HEK293 (cell line): ENCODE measurements at regions not wholly inside any gene's neighbourhood (a gene's known extent, or its start where the extent isn't known, plus 50 kb on each side); places are given as distances from the start of the nearest gene placed in this dataset.

Experiments
- CTCF ChIA-PET: fragments of 350-600 bp; formaldehyde crosslinking; extraction: SDS; loops from one replicate; lab custom pipeline; 2021; ENCODE audit warnings: antibody characterized with exemption; lab: Yijun Ruan, JAX
- POLR2A ChIA-PET: fragments of 300-600 bp; formaldehyde crosslinking; extraction: SDS; loops from one replicate; lab custom pipeline; 2020; ENCODE audit warnings: antibody characterized with exemption, inconsistent platforms; lab: Yijun Ruan, JAX
- H3K27ac ChIP-seq: fragments of 200-500 bp; sonication (Bioruptor generic); 2 replicates; pipeline ENCODE4 v1.5.1; 2014; ENCODE audit warnings: low read depth, low read length, control low read depth, inconsistent platforms; ENCODE audit errors: extremely low read depth
- H3K36me3 ChIP-seq, 2 experiments: fragments of 200-500 bp in 1 of 2; sonication (Bioruptor generic) in 1 of 2; 1 replicate in 1 of 2; 2 replicates in 1 of 2; pipeline ENCODE4 v1.5.1; 2014 to 2017; ENCODE audit warnings: inconsistent platforms in 2 of 2, low read length in 2 of 2; ENCODE audit not compliant: control insufficient read depth in 2 of 2, insufficient read depth in 1 of 2
- H3K4me1 ChIP-seq: fragments of 200-500 bp; sonication (Bioruptor generic); 2 replicates; pipeline ENCODE4 v1.5.1; 2014; ENCODE audit warnings: mild to moderate bottlenecking, low read length, inconsistent platforms; ENCODE audit not compliant: control insufficient read depth, insufficient read depth
- H3K4me3 ChIP-seq: 2 replicates; pipeline ENCODE4 v1.5.1; 2011; ENCODE audit warnings: low read depth, mild to moderate bottlenecking, control low read depth, low read length, moderate library complexity
- H3K9me3 ChIP-seq: fragments of 200-500 bp; sonication (Bioruptor generic); 2 replicates; pipeline ENCODE4 v1.5.1; 2014; ENCODE audit warnings: low read depth, low read length, inconsistent platforms; ENCODE audit not compliant: control insufficient read depth, insufficient read depth
- GLIS1 ChIP-seq: fragments of 450-650 bp; formaldehyde crosslinking; IDR thresholded peaks from 2 replicates; pipeline ENCODE4 v1.5.1; 2016; ENCODE audit warnings: missing biosample characterization, missing genetic modification characterization
- GLIS2 ChIP-seq: fragments of 450-650 bp; formaldehyde crosslinking; IDR thresholded peaks from 2 replicates; pipeline ENCODE4 v1.5.1; 2016; ENCODE audit warnings: missing biosample characterization, missing genetic modification characterization
- HOXC10 ChIP-seq: sonication (generic); formaldehyde crosslinking; IDR thresholded peaks from 2 replicates; pipeline ENCODE4 v1.8.1; 2023; ENCODE audit warnings: mild to moderate bottlenecking, missing genetic modification reagents
- KLF9 ChIP-seq: fragments of 450-650 bp; formaldehyde crosslinking; IDR thresholded peaks from 2 replicates; pipeline ENCODE4 v1.5.1; 2016; ENCODE audit warnings: missing biosample characterization, missing genetic modification characterization, low read depth
- MZF1 ChIP-seq: fragments of 450-650 bp; formaldehyde crosslinking; IDR thresholded peaks from 2 replicates; pipeline ENCODE4 v1.5.1; 2017; ENCODE audit warnings: missing biosample characterization, missing genetic modification characterization, borderline replicate concordance
- PRDM1 ChIP-seq: fragments of 450-650 bp; formaldehyde crosslinking; IDR thresholded peaks from 2 replicates; pipeline ENCODE4; 2016; ENCODE audit warnings: missing biosample characterization, missing genetic modification characterization
- SP3 ChIP-seq: fragments of 450-650 bp; formaldehyde crosslinking; IDR thresholded peaks from 2 replicates; pipeline ENCODE4 v1.5.1; 2016; ENCODE audit warnings: missing biosample characterization, missing genetic modification characterization
- TCF7L2 ChIP-seq: IDR thresholded peaks from 2 replicates; pipeline ENCODE4 v1.6.1; 2011; ENCODE audit warnings: low read depth, mild to moderate bottlenecking, inconsistent platforms, low read length, moderate library complexity, borderline replicate concordance
- ZBTB7A ChIP-seq: fragments of 450-650 bp; formaldehyde crosslinking; IDR thresholded peaks from 2 replicates; pipeline ENCODE4 v1.5.1; 2016; ENCODE audit warnings: low read depth, missing biosample characterization, missing genetic modification characterization
- ZFP69B ChIP-seq: fragments of 450-650 bp; formaldehyde crosslinking; IDR thresholded peaks from 2 replicates; pipeline ENCODE4 v1.5.1; 2016; ENCODE audit warnings: missing biosample characterization, missing genetic modification characterization
- ZIC2 ChIP-seq: fragments of 450-650 bp; formaldehyde crosslinking; IDR thresholded peaks from 2 replicates; pipeline ENCODE4 v1.5.1; 2016; ENCODE audit warnings: missing biosample characterization, missing genetic modification characterization
- ZNF169 ChIP-seq: fragments of 450-650 bp; formaldehyde crosslinking; IDR thresholded peaks from 2 replicates; pipeline ENCODE4 v1.5.1; 2016; ENCODE audit warnings: missing biosample characterization, missing genetic modification characterization
- ZNF248 ChIP-seq: fragments of 450-650 bp; formaldehyde crosslinking; IDR thresholded peaks from 2 replicates; pipeline ENCODE4 v1.5.1; 2017; ENCODE audit warnings: missing biosample characterization, missing genetic modification characterization
- ZNF311 ChIP-seq: fragments of 450-650 bp; formaldehyde crosslinking; IDR thresholded peaks from 2 replicates; pipeline ENCODE4 v1.5.1; 2017; ENCODE audit warnings: missing biosample characterization, missing genetic modification characterization, borderline replicate concordance
- ZNF366 ChIP-seq: fragments of 450-650 bp; formaldehyde crosslinking; conservative IDR thresholded peaks from 2 replicates; pipeline ENCODE4 v1.5.1; 2016; ENCODE audit warnings: missing biosample characterization, missing genetic modification characterization
- ZNF423 ChIP-seq: fragments of 450-650 bp; formaldehyde crosslinking; IDR thresholded peaks from 2 replicates; pipeline ENCODE4 v1.5.1; 2016; ENCODE audit warnings: missing biosample characterization, missing genetic modification characterization
- ZNF473 ChIP-seq: fragments of 450-650 bp; formaldehyde crosslinking; IDR thresholded peaks from 2 replicates; pipeline ENCODE4 v1.5.1; 2017; ENCODE audit warnings: missing biosample characterization, missing genetic modification characterization
- ZNF521 ChIP-seq: fragments of 450-650 bp; formaldehyde crosslinking; IDR thresholded peaks from 2 replicates; pipeline ENCODE4 v1.5.1; 2017; ENCODE audit warnings: missing biosample characterization, mild to moderate bottlenecking, missing genetic modification characterization
- ZNF544 ChIP-seq: fragments of 450-650 bp; formaldehyde crosslinking; IDR thresholded peaks from 2 replicates; pipeline ENCODE4 v1.5.0; 2017; ENCODE audit warnings: missing biosample characterization, missing genetic modification characterization
- ZNF561 ChIP-seq: fragments of 450-650 bp; IDR thresholded peaks from 2 replicates; pipeline ENCODE4 v1.5.1; 2018; ENCODE audit warnings: missing biosample characterization, missing genetic modification characterization, borderline replicate concordance
- ZNF600 ChIP-seq: fragments of 450-650 bp; formaldehyde crosslinking; IDR thresholded peaks from 2 replicates; pipeline ENCODE4 v1.5.1; 2016; ENCODE audit warnings: missing biosample characterization, missing genetic modification characterization
- ZNF626 ChIP-seq: fragments of 450-650 bp; sonication (Bioruptor Pico); formaldehyde crosslinking; IDR thresholded peaks from 2 replicates; pipeline ENCODE4 v1.5.1; 2018; ENCODE audit warnings: missing biosample characterization, missing genetic modification characterization, inconsistent platforms
- ZNF658 ChIP-seq: fragments of 450-650 bp; formaldehyde crosslinking; IDR thresholded peaks from 2 replicates; pipeline ENCODE4; 2016; ENCODE audit warnings: missing biosample characterization, missing genetic modification characterization
- ZNF677 ChIP-seq: fragments of 450-650 bp; IDR thresholded peaks from 2 replicates; pipeline ENCODE4 v1.5.0; 2018; ENCODE audit warnings: missing biosample characterization, mild to moderate bottlenecking, missing genetic modification characterization, moderate library complexity
- ZNF768 ChIP-seq: fragments of 450-650 bp; formaldehyde crosslinking; IDR thresholded peaks from 2 replicates; pipeline ENCODE4 v1.5.1; 2018; ENCODE audit warnings: missing biosample characterization, mild to moderate bottlenecking, missing genetic modification characterization
- ZSCAN30 ChIP-seq: fragments of 450-650 bp; IDR thresholded peaks from 2 replicates; pipeline ENCODE4 v1.5.1; 2018; ENCODE audit warnings: missing biosample characterization, mild to moderate bottlenecking, missing genetic modification characterization, moderate library complexity
- TF ChIP-seq, protein P1 (sequence below): fragments of 450-650 bp; formaldehyde crosslinking; IDR thresholded peaks from 2 replicates; pipeline ENCODE4 v1.5.1; 2016; ENCODE audit warnings: missing biosample characterization, missing genetic modification characterization
- TF ChIP-seq, protein P2 (sequence below): fragments of 450-650 bp; formaldehyde crosslinking; IDR thresholded peaks from 2 replicates; pipeline ENCODE4 v1.5.1; 2016; ENCODE audit warnings: missing biosample characterization, missing genetic modification characterization

DNA sequence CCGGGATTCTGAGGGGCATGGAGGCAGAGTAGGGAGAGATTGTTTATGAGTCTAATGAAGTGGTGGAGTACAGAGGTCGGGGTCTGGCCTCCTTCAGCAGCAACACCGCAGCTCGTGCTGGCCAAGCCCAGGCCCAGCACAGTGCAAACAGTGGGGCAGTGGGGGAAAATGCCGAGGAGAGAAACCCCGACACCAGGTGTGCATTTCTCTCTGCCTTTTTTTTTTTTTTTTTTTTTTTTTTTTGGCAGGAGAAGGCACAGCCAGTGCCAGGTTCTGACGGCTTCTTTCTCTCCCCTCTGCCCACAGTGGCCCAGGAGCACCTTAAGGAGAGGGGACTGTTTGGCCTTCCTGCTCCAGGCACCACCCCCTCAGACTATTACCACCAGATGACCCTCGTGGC, 219.3 kb downstream of the GLI2 start:
- peaks cover 0 to 10% of the 10 kb centered on the region in 2 experiments; a peak in 1 of 3 replicates for H3K36me3 ChIP-seq
- H3K4me3 ChIP-seq = no peak overlapping the region
- H3K9me3 ChIP-seq = no peaks in the 10 kb centered on the region
- no peak overlapping the region for H3K27ac ChIP-seq
- CTCF ChIA-PET = interaction anchor here (1.4 kb wide), 1 partner anchor 259 kb away, joined by 10 read pairs; no protein-coding TSS in a partner anchor
- POLR2A ChIA-PET = no interaction called here
- H3K4me1 ChIP-seq = no peaks in the 10 kb centered on the region
- TF ChIP-seq SP3 (tag by site-specific recombination) (no peak), ZNF626 (no peak), ZNF768 (tag by site-specific recombination) (no peak), MZF1 (tag by site-specific recombination) (no peak), ZNF677 (tag by site-specific recombination) (no peak), PRDM1 (tag by site-specific recombination) (no peak), ZBTB7A (tag by site-specific recombination) (no peak), ZSCAN30 (no peak)

DNA sequence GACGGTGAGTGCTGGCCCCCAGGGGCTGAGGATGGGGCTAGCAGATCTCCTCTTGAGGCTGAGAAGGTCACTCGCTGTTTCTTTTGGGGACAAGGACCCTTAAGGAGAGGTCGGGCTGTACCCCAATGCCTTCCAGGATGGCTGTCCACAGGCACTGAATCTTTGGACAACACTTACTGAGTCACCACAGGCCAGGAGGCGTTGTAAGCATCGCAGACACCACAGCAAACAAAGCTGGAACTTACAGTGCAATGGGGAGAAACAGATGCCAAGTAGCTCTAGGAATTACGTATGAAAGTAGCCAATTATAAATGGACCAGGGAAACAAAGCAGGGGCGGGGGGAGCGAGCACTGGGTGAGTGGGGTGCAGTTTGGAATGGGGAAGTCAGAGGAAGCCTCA, 219.8 kb downstream of the GLI2 start:
- TF ChIP-seq ZNF768 (tag by site-specific recombination) (no peak), ZNF544 (tag by site-specific recombination) (no peak), GLIS1 (tag by site-specific recombination) (no peak)
- Histone ChIP-seq H3K9me3 (no peaks in the 10 kb centered on the region), H3K27ac (no peak overlapping the region), H3K4me1 (no peaks in the 10 kb centered on the region), H3K4me3 (no peak overlapping the region), H3K36me3 (peaks cover 0 to 10% of the 10 kb centered on the region in 2 experiments; a peak in 1 of 3 replicates)
- CTCF ChIA-PET = interaction anchor here (1.4 kb wide), 1 partner anchor 260 kb away, joined by 10 read pairs; no protein-coding TSS in a partner anchor
- POLR2A ChIA-PET = no interaction called here

DNA sequence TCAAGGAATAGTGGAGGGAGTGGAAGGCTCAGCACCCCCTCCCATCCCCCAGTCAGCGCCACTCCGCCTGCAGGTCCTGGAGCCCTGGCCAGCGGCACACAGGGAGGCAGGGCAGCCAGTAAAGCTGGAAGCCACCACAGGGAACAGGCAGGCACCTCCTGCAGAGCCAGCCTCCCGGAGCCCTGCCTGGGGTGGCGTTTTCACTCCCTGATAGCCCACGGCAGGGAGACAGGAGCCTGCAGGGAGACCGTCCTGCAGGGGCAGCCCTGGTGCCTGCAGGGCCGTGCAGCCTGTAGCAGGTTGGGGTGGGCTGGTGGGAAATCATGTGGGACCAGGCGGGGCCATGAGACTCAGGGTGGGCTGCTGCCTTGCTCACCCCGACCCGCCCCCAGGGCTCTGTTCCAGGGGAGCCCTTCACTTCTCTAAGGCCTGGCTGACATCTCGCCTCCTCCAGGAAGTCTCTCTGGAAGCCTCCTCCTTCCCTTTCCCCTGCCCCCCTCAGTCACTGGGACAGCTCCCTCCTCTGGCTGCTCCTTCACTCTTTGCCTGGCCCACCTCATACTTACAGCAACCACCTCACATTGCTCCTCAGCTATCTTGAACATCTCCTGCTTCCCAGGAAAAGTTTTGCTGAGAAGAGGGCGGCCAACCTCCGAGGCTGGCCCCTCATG, 221.0 kb downstream of the GLI2 start:
- H3K4me1 ChIP-seq = no peaks in the 10 kb centered on the region
- POLR2A ChIA-PET = no interaction called here
- no peak overlapping the region for H3K4me3 ChIP-seq
- peak; percentile 97 for TF ChIP-seq ZIC2 (tag by site-specific recombination)
- peak; percentile 16; the same call in 1 of the 2 replicates for TF ChIP-seq GLIS2 (tag by site-specific recombination)
- peak; percentile 98 for TF ChIP-seq GLIS1 (tag by site-specific recombination)
- no peak for TF ChIP-seq ZNF473 (tag by site-specific recombination)
- TF ChIP-seq, all 188 proteins: peak for 3
- Histone ChIP-seq H3K36me3 (peaks cover 0 to 10% of the 10 kb centered on the region in 2 experiments; a peak in 1 of 3 replicates), H3K9me3 (no peaks in the 10 kb centered on the region), H3K27ac (no peak overlapping the region)
- CTCF ChIA-PET = interaction anchor here (0.6 to 1.4 kb wide), 5 partner anchors 13 to 1419 kb away, joined by 3 to 10 read pairs (median 3); no protein-coding TSS in a partner anchor

DNA sequence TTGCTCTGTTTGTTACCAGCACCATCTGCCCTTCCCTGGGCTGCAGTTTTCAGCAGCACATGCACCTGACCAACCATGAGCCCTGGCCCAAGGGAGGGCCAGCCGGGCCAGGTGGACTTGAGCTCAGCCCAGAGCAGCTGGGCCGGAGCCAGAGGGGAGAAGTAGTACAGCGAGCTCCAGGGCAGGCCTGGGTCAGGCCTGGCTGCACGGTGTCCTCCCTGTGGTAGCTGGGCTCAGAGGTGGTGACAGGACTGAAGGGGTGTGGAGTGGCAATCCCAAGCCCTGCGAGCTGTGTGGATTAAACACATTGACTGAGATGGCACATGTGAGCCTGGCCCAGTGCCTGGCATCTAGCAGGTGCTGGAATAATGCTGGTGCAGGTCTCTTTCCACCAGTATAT, 222.2 kb downstream of the GLI2 start:
- Histone ChIP-seq H3K27ac (no peak overlapping the region), H3K9me3 (no peaks in the 10 kb centered on the region), H3K36me3 (peaks cover 0 to 7% of the 10 kb centered on the region in 2 experiments; a peak in 1 of 3 replicates), H3K4me1 (no peaks in the 10 kb centered on the region), H3K4me3 (no peak overlapping the region)
- POLR2A ChIA-PET = no interaction called here
- CTCF ChIA-PET = interaction anchor here (0.8 to 1.7 kb wide), 4 partner anchors 9 to 262 kb away, joined by 3 to 12 read pairs (median 4); no protein-coding TSS in a partner anchor
- TF ChIP-seq KLF9 (no peak), ZNF248 (no peak), TCF7L2 (no peak), ZNF658 (tag by site-specific recombination) (no peak), ZNF600 (tag by site-specific recombination) (no peak), HOXC10 (CRISPR knock-in tag) (no peak), ZNF366 (tag by site-specific recombination) (no peak), ZNF423 (tag by site-specific recombination) (no peak), ZFP69B (no peak), ZNF169 (no peak), ZNF521 (tag by site-specific recombination) (no peak), ZNF561 (tag by site-specific recombination) (no peak), ZNF311 (tag by site-specific recombination) (no peak)
- TF ChIP-seq, protein P1, sequence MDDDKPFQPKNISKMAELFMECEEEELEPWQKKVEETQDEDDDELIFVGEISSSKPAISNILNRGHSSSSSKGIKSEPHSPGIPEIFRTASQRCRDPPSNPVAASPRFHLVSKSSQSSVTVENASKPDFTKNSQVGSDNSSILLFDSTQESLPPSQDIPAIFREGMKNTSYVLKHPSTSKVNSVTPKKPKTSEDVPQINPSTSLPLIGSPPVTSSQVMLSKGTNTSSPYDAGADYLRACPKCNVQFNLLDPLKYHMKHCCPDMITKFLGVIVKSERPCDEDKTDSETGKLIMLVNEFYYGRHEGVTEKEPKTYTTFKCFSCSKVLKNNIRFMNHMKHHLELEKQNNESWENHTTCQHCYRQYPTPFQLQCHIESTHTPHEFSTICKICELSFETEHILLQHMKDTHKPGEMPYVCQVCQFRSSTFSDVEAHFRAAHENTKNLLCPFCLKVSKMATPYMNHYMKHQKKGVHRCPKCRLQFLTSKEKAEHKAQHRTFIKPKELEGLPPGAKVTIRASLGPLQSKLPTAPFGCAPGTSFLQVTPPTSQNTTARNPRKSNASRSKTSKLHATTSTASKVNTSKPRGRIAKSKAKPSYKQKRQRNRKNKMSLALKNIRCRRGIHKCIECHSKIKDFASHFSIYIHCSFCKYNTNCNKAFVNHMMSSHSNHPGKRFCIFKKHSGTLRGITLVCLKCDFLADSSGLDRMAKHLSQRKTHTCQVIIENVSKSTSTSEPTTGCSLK = no peak
- TF ChIP-seq, protein P2, sequence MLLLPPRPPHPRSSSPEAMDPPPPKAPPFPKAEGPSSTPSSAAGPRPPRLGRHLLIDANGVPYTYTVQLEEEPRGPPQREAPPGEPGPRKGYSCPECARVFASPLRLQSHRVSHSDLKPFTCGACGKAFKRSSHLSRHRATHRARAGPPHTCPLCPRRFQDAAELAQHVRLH = no peak
